ENCODE measurements at regions not wholly inside any gene's neighbourhood (a gene's known extent, or its start where the extent isn't known, plus 50 kb on each side); places are given as distances from the start of the nearest gene placed in this dataset.

DNA sequence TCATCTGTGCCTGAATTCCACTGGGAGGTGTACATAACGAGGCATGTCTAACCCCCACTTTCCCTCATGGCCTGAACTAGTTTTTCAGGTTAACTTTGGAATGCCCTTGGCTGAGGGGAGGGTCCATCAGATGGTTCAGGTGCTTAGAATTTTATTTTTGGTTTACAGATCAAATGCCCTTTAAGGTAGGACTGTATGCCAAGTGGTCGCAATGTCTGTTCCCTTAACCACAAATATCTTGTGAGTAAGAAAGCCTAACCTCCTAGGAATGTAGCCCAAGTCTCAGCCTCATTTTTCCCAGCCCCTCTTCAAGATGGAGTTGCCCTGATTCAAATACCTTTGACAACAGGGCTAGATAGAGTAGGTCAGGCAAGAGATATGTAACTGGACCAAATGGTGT lies 78.4 kb downstream of the RNASET2 start:
- no peak for DNase-seq (ENCODE audit: low read depth in 4 of 4, low spot score in 2 of 4)

DNA sequence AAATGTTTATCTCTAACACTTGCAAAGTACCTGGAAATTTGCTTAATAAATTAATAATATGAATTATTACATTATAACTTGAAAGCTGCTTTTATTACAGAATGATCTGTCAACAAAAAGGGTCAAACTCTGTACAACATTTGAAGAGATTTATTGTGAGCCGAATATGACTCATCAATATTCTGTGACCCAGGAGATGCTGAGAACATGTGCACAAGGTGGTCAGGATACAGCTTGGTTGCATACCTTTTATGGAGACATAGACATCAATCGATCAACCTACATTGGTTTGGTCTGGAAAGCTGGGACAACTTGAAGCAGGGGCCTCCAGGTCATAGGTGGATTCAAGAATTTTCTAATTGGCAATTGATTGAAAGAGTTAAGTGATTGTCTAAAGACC lies 79.0 kb downstream of the RNASET2 start:
- DNase-seq (ENCODE audit: low read depth in 4 of 4, low spot score in 2 of 4), result no peak

DNA sequence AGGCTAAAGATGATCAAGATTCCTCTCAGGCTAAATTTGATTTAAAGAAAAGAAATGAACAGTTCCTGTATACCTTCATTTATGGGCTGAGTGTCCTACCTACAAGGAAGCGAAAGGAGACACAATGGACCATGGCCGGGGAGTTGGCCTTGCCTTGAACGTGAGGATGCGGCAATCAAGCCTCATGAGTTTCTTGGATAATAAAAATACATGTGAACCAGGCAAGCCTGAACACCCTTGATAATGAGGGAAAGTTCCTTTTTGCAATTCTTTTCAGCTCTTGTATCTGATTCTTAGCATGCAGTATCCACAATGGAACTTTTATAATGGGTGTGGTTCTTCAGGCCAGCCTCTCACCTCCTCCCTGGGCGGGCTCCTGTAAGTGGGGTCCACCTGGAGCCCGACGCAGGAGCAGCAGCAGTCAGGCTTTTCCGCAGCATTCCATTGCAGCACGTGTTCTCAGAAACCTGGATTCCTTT lies 83.8 kb downstream of the RNASET2 start:
- no peak for DNase-seq (ENCODE audit: low read depth in 4 of 4, low spot score in 2 of 4)

DNA sequence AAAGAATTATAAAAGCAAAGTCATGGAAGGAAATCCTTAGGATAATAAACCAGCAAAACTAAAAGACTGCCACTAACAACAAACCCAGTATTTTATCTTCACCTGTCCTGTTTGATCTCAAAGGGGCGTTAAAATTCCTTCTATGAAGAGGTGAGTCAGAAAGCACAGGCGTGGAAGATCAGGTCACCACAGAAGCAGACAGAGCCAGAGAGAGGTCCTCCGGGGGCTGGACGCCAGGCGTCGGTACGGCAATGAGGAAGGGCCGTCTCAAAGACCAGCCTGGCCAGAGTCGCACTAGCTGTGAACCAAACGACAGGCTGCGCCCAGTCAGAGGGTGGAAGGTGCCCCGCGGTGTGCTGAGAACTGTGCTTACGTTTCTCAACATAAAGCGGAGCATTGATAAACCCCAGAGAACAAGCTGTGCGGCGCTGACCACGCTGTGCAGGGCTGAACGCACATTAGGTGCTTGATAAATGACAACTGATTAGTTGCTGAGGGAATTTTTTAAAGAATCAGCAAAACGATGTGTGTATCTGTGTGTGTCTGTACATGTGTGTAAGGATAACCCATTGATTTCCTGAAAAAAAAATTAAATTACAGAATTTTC lies 85.6 kb downstream of the RNASET2 start:
- no peak for DNase-seq (ENCODE audit: low read depth in 4 of 4, low spot score in 2 of 4)

DNA sequence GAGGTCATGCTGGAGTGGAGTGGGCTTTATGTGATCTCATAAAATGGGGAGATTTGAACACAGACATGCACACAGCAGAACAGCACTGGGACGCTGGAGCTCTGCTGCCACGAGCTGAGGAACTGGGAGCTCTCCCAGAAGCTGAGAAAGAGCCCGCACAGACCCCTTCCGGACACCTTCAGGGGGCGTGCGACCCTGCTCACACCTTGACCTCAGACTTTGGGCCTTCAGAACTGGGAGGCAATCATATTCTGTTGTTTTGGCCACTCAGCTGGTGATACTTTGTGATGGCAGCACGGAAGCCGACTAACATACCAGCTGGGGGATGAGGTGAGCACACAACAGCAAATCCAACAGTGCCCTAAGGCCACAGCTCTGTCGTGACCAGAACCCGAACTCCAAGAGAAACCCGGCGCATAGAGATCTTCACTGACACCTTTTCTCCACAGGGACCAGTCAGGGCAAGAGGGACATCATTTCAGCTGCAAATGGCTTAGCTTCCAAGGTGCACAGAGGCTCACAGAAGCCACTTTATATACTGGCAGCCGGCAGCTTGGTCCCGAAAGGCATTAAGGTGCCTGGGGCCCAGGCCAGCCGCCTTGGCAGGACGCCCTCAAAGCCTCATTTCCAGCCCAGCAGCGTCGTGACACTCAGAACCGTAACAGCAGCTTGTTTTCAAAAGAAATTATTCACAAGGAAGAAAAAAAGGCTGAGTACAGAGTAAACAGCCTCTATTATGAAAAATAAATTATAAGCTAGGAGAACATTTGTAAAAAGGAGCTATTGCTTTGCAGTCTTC lies 89.3 kb downstream of the RNASET2 start:
- no peak for DNase-seq (ENCODE audit: low read depth in 4 of 4, low spot score in 2 of 4)

DNA sequence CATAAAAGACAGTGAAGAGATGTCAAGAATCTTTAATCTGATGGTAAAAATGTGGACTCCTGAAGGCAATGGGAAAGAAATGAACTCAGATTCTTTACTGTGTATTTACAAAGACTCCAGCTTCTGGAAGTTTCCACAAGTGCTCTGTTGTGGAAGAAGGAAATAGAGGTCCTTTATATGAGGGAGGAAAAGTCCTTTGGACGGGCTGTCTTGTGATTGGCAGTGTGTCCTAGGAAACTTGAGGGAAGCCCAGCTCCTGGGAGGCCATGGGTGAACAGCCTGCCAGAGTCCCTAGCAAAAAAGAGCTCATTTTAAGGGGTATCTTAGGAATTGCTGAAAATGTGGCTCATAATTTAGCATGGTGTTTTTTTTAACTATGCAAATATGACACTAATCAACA lies 92.0 kb downstream of the RNASET2 start:
- DNase-seq (ENCODE audit: low read depth in 4 of 4, low spot score in 2 of 4), result no peak

DNA sequence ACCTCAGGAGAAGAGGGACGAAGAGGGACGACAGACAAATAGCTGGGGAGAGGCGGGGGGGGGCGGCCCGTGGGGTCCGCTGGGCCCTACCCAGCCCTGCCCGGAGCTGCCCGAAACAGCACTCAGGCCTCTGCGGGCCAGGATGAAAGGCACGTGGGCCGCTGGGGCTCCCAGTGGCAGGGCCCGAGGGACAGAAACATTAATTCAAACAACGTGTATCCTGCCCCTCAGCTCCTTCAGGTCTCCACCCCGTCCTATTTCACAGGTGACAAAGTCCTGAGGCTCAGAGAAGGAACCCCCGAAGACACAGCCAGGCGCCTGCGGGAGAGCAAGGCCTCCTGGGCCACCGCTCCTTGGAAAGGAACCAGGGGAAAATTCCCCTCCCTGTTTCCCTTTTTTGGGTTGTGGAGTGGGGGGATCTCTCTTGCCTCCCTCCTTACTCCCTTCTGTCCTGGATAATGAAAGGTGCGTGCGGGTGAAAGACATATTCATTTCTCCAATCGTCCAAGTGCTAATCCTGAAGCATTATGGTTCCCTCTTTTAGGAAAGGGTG lies 93.3 kb downstream of the RNASET2 start:
- no peak for DNase-seq (ENCODE audit: low read depth in 4 of 4, low spot score in 2 of 4)

DNA sequence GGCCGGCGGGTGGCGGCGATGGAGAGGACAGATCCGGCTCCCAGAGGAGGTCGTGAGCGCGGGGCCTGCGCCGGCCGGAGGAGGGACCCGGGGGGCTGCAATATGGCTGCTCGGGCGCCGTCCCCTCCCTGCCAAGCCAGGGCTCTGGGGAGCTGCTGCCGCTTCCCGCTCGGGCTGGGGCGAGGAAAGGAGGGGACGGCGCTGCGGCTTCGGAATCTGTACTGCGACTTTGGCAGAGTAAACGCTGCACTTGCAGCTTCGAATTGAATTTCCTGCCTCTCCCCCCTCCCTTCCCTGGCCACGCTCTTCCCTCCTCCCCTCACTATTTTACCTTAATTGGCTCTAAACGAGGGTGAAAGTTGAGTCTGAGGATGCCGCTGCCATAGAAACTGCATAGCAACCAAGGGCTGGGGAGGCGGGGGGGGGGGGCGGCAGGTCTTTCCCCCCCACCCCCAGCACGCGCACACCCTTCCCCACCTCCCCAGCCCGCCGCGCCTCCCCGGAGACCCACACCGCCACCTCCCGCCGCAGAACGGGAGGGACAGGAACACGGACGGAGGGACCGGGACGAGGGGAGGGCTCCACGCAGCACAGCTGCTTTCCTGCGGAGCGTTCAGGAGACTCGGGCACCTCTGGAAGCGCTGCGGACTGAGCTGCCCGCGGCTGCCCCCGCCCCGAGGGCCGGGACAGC lies 93.9 kb downstream of the RNASET2 start:
- DNase-seq (ENCODE audit: low read depth in 4 of 4, low spot score in 2 of 4), result peak in 1 of 4 donors; percentile 19

DNA sequence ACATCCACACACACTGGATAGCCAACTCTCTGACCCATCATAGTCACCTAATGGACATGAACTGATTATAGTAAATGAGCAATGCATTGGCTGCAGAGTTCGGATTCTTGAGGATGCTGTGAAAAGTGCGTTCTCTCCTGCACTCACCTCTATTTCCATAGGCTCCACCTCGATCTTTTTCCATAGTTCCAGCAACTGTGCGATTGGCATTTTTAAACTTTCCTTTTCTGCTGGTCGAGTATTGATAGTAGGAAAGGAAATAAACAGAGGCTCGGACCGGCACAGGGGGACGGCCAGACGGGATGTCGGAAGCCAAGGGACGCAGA lies 94.4 kb downstream of the RNASET2 start:
- DNase-seq (ENCODE audit: low read depth in 4 of 4, low spot score in 2 of 4), result no peak

DNA sequence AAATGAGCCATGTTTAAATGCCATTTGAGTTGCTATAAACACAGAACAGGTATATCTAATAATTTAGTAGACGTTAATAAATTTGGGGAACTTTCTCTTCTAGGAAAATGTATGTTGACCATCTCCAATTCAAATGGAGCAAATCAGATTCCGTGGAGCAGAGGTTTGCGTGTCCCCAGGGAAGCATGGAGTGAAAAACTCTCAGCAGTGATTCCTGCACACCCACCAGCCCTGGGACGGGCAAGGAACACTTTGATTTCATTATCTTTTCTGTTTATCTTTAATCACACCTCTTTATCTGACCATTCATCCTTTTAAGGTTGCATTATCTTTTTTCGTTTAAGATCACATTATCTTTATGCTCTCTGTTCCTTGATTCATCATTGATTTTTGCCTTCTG lies 95.0 kb downstream of the RNASET2 start:
- no peak for DNase-seq (ENCODE audit: low read depth in 4 of 4, low spot score in 2 of 4)

DNA sequence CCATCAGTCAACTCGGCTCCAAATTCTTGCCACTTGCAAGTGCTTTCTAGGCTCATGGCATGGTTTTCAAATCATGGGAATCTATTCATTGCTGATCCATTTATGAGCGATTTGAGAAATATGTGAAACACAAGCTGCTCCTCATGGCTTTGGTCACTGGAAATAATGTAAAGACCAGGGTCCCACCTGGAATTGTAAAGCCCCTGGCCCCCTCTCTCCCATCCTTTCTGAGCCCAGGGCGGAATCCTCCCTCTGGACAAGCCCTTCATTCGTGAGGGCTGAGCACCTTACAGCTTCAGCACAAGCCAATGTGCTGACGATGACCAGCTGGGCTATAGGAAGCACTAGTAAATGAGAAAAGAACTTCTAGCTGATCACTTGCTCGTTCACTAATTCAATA lies 96.0 kb downstream of the RNASET2 start:
- DNase-seq (ENCODE audit: low read depth in 4 of 4, low spot score in 2 of 4), result no peak

DNA sequence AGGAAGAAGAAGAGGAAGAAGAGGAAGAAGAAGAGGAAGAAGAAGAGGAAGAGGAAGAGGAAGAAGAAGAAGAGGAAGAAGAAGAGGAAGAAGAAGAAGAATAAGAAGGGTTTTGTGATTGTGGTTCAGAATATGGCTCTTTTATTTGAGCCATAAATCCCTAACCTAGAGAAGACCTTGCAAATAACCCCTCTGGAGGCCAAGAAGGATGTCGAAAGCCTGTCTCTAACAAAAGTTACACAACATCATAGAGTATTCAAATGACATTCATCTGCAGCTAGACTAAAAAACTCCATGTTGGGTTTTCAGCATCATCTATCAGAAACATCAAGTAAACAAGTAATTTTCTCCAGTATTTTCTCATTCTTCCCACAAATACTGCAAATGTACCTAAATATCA lies 100.9 kb downstream of the RNASET2 start:
- DNase-seq (ENCODE audit: low read depth in 4 of 4, low spot score in 2 of 4), result no peak

DNA sequence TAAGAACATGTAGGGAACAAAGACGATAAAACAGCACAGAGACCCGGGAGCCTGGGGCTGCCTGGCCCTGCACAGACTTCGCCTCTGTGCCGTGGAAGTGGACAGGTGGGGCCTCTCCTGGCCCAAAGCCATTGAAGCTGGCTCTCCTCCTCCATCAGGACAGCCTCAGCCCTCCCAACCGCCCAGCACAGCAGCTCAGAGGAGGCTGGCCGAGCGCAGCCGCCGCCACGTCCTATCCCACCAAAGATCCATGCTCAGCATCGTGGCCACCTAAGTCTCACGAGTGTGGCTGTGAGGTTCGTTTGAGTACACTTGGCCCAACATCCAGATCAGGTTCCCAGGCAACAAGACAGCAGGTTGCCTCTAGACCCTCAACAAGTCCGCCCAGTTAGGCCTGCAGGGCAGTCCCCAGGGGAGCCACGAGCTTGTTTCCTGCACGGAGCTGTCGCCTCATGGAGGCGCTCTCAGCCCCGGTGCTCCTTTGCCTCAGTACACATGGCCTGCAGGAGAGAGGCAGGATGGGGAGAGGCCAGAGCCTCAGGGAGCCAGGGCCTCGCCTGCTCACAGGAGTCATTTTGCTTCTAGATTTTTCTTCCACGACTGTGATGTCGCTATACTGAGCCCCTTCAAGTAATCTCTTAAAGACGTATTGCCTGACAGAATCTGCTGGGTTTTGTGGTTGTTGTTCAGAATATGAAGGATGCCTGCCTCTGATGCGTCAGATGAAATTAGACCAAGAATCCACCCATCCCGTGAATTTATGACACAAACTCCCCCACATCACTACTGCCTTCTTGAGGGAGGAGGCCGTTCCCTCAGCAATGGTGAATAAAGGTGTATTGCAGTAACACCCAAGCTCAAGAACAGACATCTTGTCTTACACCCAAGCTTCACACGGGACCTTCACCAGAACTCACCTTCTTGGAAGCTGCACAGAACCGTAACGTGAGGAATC lies 102.7 kb downstream of the RNASET2 start:
- DNase-seq (ENCODE audit: low read depth in 4 of 4, low spot score in 2 of 4), result no peak

DNA sequence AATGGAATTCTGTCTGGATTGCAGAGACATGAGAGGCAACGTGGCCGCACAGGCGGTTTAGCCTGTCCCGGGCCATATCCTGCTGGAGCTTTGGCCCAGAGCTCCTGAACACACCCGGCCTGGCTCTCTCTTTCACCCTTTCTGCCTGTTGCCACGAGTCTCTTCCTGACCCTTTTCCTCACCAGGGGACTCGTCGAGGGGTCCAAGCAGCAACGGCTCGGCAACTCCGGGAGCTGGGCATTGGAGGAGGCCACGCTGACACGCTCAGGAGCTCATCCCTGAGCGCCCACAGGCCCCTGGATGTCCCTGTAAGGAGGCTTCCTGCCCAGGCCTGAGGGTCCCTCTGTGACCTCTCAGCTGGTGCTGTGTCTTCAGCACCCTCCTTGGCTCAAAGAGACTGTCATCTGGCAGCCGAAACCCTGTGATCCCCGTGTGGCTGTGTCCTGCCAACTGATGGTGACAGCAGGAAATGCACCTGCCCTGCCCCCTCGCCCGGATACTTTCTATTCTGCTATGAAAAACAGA lies 103.8 kb downstream of the RNASET2 start:
- DNase-seq (ENCODE audit: low read depth in 4 of 4, low spot score in 2 of 4), result no peak

DNA sequence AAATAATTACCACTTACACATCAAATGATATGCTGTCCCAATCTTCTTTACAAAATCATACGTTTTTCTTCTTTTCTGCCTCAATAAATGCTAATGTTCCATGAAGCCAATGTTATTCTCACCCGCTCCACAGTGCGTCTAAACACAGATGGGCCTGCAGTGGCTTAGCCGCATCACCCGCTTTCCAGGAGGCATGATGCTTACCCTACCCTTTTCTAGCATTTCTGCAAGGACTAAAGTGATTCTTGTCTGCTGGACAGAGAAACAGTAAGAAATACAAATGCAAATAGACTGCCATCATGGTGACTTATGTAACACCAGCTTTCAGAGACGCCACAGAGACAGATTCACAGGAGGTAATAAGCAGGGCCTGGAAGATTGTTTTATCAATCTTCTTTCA lies 104.4 kb downstream of the RNASET2 start:
- no peak for DNase-seq (ENCODE audit: low read depth in 4 of 4, low spot score in 2 of 4)

DNA sequence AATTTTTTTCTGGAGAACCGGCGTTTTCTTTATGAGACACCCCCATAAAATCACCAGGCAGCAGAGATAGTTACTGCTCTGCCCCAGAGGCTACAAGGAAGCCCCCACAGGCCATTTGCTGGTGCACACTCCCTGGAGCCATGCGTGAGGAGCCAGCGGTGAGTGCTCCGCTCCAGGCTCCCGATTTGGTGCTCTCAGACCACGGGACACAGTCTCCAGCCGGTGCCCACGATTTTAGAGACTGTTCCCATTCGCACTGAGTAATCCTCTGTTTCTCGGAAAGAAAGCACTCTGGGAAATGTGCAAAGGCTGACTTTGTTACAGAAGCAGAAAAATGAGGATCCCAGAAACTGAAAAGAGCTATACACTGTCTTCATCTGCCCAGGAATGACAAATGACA lies 104.9 kb downstream of the RNASET2 start:
- no peak for DNase-seq (ENCODE audit: low read depth in 4 of 4, low spot score in 2 of 4)

DNA sequence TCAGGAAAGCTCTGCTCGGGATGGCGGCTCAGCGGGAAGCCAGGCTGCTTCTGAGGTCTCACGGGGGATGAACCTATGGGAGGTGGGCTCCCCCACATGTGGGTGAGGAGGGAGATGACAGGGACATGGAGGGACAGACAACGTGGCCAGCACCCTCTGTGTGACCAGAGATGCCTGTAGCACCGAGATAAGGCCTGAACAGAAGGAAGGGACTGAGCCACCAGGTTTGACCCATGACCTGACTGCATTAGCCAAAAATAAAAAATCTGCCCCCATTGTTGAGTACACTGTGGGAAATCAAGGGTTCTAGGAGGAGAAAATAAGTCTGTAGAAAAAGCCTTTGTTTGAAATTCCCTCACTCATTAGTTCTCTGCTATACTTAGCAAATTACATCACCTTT lies 105.7 kb downstream of the RNASET2 start:
- no peak for DNase-seq (ENCODE audit: low read depth in 4 of 4, low spot score in 2 of 4)

DNA sequence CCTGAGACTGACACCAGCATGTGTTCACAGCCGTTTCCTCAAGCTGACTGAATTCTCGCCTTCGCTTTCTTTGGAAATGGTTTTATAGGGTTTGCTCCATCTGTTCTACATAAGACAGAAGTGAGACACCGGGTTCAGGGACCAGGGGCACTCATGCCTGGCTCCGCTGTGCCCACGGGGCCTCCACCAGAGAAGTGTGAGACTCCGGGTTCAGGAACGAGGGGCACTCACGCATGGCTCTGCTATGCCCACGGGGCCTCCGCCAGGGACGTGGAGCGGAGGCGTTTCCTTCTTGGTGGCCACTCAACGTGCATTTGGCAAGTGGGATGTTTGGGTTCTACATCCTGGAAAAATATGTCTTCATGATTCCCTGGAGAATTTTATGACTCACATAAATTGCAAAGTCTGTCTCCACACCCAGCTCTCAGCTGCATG lies 106.6 kb downstream of the RNASET2 start:
- no peak for DNase-seq (ENCODE audit: low read depth in 4 of 4, low spot score in 2 of 4)

DNA sequence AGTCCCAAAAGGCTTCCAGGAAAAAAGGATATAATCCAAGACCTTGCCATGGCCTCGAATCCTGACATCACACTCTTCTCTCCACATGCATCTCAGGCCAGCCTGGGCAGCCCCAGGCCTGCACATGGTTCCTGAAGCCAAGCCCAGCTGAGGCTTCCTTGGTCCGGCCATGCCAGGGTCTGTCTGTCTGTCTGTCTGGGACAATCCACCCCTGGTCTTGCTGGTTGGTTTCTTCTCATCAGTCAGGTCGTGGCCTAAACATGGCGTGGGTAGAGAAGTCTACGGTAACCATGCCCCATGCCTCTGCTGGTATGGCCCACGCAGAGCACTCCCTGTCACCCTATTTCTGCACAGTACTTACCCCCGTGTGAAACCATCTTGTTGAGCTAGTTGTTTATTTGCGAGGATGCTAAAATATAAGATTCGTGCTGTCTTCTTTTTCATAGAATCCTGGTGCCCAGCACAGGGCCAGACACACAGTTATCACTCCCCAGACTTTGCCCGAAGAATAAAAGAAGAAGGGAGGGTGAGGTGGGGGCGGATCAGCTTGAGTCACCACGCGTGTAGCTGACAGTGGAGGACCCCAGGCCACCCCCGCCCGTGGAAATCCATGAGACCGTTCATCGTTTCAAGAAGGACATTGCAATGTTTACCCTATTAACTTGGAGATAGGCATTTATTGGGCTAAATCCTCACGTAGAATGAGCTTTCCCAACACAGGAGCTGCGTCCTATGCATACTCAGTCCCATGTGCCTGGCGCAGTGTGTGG lies 107.2 kb downstream of the RNASET2 start:
- no peak for DNase-seq (ENCODE audit: low read depth in 4 of 4, low spot score in 2 of 4)
